ENCODE measurements at regions not wholly inside any gene's neighbourhood (a gene's known extent, or its start where the extent isn't known, plus 50 kb on each side); places are given as distances from the start of the nearest gene placed in this dataset.

DNA sequence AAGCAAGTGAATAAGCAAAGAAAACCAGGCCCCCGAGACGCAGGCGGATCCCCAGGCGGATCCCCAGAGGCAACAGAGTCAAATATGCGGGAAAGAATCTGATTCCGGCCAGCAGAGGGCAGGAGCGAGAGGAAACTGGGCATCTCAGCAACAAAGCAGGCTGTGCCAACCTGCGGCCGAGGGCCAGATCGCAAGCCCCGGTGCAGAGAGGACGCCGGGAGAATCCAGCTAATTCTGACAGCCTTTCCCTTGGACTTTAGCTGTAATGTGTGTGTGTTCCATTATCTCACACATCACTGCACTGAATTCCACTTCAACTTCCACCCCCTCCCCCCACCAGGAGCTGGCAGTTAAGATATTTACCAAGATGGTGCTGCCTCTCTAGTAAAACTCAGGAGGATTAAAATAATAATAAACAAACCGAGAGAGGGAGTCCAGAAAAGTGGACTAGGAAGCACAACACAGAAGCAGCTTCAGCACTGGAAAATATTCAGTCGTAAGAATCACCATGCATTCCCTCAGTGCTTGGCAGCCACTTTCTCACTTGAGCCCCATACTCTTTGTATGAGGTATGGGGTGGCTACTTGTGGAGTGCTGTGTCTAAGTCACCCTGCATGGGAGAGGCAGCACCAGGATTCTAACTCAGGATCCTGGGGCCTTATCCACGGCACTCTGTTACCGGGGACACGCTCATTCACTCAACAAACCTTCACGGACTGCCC is 66.2 kb upstream of the SNX9 start:
- DNase-seq: peak; percentile 87

DNA sequence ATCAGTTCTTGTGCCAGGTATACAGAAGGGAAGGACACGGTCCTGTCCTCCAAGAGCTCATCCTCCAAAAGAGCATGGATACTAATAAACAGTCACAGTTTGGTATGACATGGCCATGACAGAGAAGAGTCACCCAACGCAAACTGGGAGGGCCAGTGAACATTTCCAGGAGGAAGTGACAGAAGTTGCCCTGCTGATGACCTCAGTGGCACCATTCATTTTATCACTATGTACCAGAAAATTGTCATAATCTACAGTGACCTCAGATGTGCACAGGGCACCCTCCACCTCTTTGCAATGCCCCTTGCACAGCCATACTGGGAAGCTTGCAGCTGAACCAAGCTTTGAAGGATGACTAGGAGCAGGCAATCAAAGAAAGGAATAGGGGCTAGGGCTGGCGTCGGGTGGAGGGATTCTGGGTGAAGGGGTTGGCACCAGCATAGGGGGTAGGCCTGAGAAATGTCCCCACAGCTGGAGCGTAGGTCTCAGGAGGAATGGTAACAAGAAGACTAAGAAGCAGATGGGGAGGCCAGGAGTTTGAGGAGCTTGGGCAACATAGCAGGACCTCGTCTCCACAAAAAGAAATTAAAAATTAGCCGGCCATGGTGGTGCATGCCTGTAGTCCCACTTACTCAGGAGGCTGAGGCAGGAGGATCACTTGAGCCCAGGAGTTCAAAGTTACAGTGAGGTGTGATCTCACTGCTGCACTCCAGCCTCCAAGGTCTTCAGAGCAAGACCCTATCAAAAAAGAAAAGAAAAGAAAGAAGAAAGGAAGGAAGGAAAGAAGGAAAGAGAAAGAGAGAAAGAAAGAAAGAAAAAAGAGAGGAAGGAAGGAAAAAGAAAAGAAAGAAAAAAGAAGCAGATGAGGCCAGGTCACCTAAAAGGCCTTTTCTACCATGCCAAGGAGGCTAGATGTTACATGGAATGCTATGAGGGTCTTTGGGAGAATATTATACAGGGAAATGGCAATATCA is 65.3 kb upstream of the SNX9 start:
- DNase-seq: no peak

GRCh38 chr6:157758516-157759023 is 64.5 kb upstream of the SNX9 start:
- no peak for DNase-seq

DNA sequence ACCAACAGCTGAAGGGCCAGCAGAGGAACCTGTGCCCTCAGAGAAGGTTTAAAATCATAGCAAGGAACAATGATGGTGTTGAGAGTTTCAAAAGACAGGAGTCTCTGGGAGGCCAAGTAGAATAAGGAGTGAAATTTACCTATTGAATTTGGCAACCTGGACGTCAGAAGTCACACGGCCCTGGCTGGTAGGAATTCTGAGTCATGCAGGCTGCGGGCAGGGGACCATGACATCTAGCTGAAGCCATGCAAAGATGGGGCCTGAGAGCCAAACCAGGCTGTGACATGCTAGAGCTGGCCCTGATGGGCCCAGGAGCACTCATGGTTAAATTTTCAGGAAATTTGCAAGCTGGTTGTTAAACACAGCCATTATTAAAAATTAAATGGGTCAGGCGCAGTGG is 64.0 kb upstream of the SNX9 start:
- no peak for DNase-seq

- DNase-seq: no peak
Measured at GRCh38 chr6:157760137-157760536, 62.9 kb upstream of the SNX9 start.

GRCh38 chr6:157760589-157761330 is 62.3 kb upstream of the SNX9 start:
- DNase-seq: peak; percentile 48

- no peak for DNase-seq
Measured at GRCh38 chr6:157761331-157761921, 61.6 kb upstream of the SNX9 start.

DNA sequence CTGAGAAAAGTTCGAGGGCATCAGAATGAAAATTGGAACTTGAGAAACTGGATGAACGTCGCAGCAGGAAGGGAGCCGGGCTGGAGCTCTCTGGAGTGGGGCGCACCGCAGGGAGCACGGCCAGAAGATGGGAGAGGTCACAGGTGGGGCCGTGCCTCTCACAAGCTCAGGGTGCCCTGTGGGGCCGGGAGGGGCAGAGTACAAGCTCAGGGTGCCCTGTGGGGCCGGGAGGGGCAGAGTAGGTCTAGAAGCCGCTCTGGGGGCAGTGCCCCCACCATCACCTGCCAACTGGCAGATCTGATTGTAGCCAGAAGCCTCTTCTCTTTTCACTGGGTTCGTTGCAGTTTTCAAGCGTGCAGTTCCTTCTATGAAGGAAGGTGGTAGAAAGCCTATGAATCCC is 61.1 kb upstream of the SNX9 start:
- DNase-seq: no peak

GRCh38 chr6:157762636-157763035 is 60.4 kb upstream of the SNX9 start:
- DNase-seq: no peak

DNA sequence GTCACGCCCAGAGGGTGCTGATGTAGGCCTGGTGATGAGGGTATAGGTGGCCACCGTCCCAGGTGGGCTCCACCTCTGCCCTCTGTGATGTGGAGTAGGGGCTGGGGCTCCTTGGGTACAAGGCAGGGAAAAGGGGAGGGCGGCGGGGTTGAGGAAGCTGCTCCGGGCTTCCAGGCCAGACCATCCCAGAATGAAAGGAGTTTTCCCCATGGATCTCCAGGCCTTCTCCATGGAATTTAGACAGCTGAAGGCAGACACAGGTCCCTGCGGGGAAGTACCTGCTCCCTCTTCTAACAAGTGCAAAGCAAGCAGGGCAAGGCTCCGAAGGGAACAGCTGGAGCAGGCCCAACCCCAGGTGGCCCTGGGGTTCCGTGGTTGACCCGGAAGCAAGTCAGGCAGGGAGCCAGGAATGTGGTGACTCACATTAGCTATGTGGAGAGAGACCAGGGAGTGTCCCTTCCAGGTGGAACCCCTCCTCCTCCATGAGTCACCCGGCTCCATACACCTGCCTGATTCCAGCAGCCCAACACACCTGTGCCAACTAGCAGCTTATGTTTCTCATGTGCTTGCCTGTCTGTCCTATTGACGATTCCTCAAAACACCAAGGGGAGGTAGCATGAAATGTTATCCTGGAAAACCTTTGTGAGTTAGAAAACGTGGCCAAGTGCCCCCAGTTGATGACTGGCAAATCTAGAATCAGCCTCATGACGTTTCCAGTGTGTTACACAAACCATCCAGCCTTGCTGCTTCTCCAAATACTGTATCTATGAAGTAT is 59.7 kb upstream of the SNX9 start:
- DNase-seq: peak; percentile 67

GRCh38 chr6:157763904-157764177 is 59.2 kb upstream of the SNX9 start:
- DNase-seq: no peak

- peak; percentile 98 for DNase-seq
Measured at GRCh38 chr6:157764178-157765068, 58.6 kb upstream of the SNX9 start.

- no peak for DNase-seq
Measured at GRCh38 chr6:157766901-157767774, 55.9 kb upstream of the SNX9 start.

GRCh38 chr6:157767775-157768156 is 55.3 kb upstream of the SNX9 start:
- DNase-seq: no peak

GRCh38 chr6:157768304-157768703 is 54.7 kb upstream of the SNX9 start:
- no peak for DNase-seq

- no peak for DNase-seq
Measured at GRCh38 chr6:157768863-157769551, 54.0 kb upstream of the SNX9 start.

DNA sequence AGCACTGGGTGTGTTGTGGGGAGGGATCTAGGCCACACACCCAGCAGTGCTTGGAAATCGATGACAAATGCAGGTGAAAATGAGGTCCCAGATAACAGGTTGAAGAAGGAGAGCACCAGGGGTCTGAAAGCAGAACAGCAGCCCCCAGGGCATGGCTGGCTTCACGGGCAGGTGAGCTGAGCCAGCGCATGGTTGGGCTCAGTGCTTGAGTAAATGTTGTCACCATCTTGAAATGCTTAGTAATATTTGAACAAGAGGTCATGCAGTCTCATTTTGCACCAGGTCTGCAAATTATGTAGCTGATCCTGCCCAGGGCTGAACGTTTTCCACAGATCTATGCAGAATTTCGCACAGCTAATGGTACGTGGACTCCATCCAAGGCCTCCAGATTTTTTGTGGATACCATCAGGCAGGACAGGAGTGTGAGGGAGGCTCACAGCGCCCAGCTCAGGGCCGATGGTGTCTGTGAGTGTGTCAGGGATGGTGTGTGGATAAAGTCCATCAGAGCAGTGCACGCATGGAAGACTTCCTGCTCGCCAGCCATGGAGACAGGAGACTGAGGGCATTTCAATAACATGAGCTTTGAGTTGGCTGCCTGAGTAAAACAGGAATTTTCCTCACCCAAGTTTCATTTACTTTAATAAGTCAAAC is 53.1 kb upstream of the SNX9 start:
- no peak for DNase-seq

GRCh38 chr6:157770946-157771345 is 52.1 kb upstream of the SNX9 start:
- DNase-seq: no peak

- DNase-seq: no peak
Measured at GRCh38 chr6:157772820-157773219, 50.2 kb upstream of the SNX9 start.

Data from amniotic stem cell (primary cell).